Spleen (tissue), 7 donors: ENCODE measurements at regions not wholly inside any gene's neighbourhood (a gene's known extent, or its start where the extent isn't known, plus 50 kb on each side); places are given as distances from the start of the nearest gene placed in this dataset.

ENCODE experiments used
- CTCF ChIP-seq, 11 experiments: fragments of 200-600 bp in 7 of 11; fragments of 450-650 bp in 4 of 11; sonication (generic) in 4 of 11; IDR thresholded peaks in 8 of 11; conservative IDR thresholded peaks in 3 of 11; 1 replicate in 7 of 11; 2 replicates in 4 of 11; pipeline versions ENCODE4 v1.4.0 to v1.8.0; 2016 to 2021; ENCODE audit warnings: antibody characterized with exemption in 11 of 11, inconsistent platforms in 4 of 11, mild to moderate bottlenecking in 1 of 11
- POLR2A ChIP-seq, 3 donors: fragments of 450-650 bp; IDR thresholded peaks; one replicate each; pipeline ENCODE4 v1.5.1; 2017; ENCODE audit warnings: antibody characterized with exemption in 3 of 3, mild to moderate bottlenecking in 1 of 3
- POLR2AphosphoS5 ChIP-seq, 3 donors: sonication (generic); formaldehyde crosslinking; IDR thresholded peaks; one replicate each; pipeline ENCODE4 v1.5.1; 2017; ENCODE audit warnings: antibody characterized with exemption in 3 of 3
- donor health status: DM: no; HTN: no; CAD: no; lungs with moderate emphysema.
- donor health status: DM: no; HTN: no; CAD: no.
- donor health status: DM: no; HTN: no; CAD: no.

- TF ChIP-seq POLR2A (IDR thresholded peaks at IDR 0.05) (no peak), CTCF (IDR thresholded peaks at IDR 0.05 in 8 of 11, conservative IDR thresholded peaks at IDR 0.05 in 3 of 11) (no peak), POLR2AphosphoS5 (IDR thresholded peaks at IDR 0.05) (no peak)
Measured at GRCh38 chr16:9503251-9503984, 412.0 kb downstream of the HAPSTR1 start.
